HG03565 (cell line): ENCODE measurements at regions not wholly inside any gene's neighbourhood (a gene's known extent, or its start where the extent isn't known, plus 50 kb on each side); places are given as distances from the start of the nearest gene placed in this dataset.

Experiments
- ATAC-seq: cut with Tn5 transposase; IDR thresholded peaks from one replicate; pipeline ENCODE4 v1.9.1; 2021; ENCODE audit warnings: mild to moderate bottlenecking, moderate library complexity; ENCODE audit not compliant: unreplicated experiment

- no peak for ATAC-seq
Observed at GRCh38 chr5:13569090-13569715, 375.3 kb downstream of the DNAH5 start.

DNA sequence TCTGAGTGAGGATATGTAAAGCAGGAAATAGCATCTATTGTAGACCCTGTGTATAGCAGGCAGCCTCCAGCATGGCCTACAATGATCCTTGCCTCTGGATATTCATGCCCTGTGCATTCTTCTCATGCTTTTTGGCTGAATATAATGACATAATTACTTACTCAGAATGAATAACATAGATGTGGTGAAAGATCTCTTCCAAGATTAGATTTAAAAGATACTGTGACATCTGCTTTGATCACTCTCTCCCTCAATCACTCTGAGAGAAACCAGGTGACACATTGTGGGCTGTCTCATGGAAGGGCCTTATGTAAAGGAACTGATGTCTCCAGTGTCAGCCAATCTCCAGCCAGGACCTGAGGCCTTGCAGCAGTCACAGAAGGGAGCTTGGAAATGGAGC is 376.7 kb downstream of the DNAH5 start:
- no peak for ATAC-seq

GRCh38 chr5:13566871-13567339 is 377.6 kb downstream of the DNAH5 start:
- no peak for ATAC-seq

GRCh38 chr5:13558408-13558807 is 386.1 kb downstream of the DNAH5 start:
- ATAC-seq, result no peak

DNA sequence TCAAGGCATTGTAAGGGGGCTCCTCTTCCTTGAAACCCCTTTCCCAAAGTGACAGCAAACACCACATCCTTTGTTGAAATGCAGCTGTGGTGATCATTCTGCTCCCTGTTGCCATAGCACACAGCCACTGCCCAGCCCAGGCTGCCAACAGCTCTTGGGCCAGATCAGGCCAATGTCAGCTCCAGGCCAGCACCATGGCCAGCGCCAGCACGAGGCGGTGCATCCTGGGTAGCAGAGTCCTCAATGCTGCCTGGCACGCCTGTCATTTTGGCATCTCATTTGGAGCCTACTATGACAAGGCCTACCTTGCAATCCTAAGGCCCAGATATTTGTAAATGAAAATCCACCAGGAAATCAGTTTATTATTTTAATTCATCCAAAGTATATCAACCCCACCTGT is 390.6 kb downstream of the DNAH5 start:
- no peak for ATAC-seq

DNA sequence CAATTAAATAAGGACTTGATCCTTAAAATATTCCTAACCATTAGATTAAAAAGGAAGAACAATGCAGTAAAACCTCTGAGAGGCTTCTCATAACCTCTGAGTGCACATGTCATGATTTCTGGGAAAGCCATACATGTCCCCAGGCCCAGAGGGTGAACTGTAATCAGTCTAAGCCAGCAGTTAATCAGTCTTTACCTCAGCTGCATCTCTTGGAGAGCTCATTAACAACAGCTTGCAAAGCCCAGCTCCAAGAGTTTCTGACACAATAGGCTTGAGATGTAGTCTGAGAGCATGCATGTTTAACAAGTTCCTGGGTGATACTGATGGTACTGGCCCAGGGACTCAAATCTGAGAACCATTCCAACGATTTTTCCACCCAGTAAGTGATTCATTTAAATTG is 392.1 kb downstream of the DNAH5 start:
- ATAC-seq, result no peak

- no peak for ATAC-seq
Observed at GRCh38 chr5:13551645-13552044, 392.8 kb downstream of the DNAH5 start.

GRCh38 chr5:13540168-13540750 is 404.2 kb downstream of the DNAH5 start:
- no peak for ATAC-seq

DNA sequence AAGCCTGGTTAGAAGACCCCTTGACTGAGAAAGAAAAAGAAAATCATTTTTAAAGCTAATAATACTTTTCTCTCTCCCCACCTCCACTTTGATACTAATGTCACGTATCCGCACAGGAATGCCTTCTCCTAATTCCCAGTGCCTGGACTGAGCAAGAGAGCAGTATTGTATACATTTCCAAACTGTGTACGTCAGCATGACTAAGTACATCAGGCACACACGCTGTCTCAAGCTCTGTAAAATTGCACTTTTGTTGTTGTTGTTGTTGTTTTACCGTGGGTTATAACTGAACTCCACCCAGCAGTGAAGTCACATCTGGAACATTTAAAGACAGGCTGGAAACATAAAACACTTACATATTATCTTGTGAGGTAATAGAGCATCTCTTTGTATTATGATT is 407.6 kb downstream of the DNAH5 start:
- no peak for ATAC-seq

- ATAC-seq, result no peak
Observed at GRCh38 chr5:13533833-13534232, 410.7 kb downstream of the DNAH5 start.

GRCh38 chr5:13529300-13529699 is 415.2 kb downstream of the DNAH5 start:
- ATAC-seq, result no peak

- no peak for ATAC-seq
Observed at GRCh38 chr5:13524936-13525335, 419.6 kb downstream of the DNAH5 start.

DNA sequence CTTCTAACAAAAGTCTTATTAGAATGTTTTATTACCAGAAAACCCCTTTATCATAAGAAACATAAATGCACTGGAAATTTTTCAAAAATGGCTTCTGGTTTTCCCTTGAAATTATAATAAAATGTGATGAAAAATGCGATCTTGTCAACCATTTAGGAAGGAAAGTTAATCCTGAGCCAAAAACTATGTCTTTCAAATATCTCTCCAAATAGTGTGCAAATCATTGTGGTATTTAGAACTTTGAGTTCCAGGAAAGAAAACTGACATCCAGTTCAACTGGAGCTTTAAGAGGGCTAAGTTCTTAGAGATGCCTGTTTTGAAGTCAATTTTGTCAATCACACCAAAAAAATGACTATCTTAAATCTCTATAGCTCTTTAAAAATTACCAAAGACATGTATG is 425.4 kb downstream of the DNAH5 start:
- ATAC-seq, result no peak

GRCh38 chr5:13516195-13516594 is 428.3 kb downstream of the DNAH5 start:
- ATAC-seq, result no peak

DNA sequence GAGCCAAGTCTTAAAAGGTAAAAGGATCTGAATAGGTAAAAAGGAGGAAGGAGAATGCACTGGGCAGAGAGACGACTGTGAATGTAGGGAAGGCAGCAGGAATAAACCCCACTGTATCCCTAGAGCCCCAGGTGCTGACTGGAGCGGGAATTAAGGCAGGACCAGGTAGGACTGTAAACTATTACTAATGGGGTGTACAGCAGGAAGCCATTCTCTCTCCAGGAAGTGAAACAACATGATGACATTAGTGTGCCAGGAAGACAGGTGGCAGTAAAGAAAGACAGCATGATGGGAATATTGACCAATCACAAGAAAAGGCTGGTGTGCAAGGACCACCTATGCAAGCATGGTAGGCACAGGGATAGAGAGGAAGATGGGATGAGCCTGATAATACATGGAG is 433.0 kb downstream of the DNAH5 start:
- no peak for ATAC-seq

GRCh38 chr5:13510616-13511015 is 433.9 kb downstream of the DNAH5 start:
- ATAC-seq, result no peak

DNA sequence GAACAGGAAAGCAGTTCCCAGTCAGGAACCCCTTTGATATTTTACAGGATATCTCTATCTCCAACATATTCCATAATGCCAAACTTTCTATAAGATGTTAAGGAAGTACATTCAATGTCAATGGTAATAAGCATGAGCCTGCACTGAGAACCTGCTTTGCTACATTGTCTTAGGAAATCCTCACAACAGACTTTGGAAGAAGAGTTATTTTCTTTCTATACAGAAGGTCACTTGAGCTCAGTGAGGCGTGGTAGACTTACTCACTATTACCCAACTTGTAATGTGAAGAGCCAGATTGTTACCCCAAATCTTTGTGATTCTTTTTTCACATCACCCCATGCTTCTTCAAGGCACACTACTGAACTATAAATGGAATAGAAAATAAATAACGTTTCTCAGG is 435.9 kb downstream of the DNAH5 start:
- no peak for ATAC-seq

DNA sequence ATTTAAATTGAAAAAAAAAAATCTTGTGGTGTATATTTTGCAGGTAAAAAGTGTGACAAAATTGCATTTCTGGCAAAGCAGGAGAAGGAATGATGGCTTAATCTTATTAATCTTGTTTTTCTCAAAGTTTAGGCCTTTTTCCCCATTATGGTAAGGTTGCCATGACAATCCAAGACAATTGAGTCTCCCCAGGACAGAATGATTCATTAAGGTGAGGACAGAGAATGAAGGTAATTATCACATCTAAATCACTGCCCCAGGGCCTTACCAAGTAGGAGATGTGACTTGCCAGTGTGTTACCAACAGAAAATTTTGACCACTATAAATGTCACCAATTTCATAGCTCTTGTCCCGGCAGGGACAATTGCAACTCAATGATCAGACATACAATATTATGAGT is 439.2 kb downstream of the DNAH5 start:
- ATAC-seq, result no peak

- no peak for ATAC-seq
Observed at GRCh38 chr5:13503017-13503416, 441.5 kb downstream of the DNAH5 start.

DNA sequence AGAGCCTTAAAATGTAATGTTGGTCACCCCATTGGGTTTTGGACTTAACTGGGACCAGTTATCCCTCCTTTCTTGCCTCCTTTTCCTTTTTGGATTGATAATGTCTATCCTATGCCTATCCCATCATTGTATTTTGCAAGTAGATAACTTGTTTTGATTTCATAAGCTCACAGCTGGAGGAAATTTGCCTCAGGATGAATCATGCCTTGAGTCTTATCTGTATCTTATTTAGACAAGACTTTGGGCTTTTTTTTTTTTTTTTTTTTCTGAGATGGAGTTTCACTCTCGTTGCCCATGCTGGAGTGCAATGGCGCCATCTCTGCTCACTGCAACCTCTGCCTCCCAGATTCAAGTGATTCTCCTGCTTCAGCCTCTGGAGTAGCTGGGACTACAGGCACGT is 443.3 kb downstream of the DNAH5 start:
- no peak for ATAC-seq

- ATAC-seq, result no peak
Observed at GRCh38 chr5:13498279-13498678, 446.2 kb downstream of the DNAH5 start.

- no peak for ATAC-seq
Observed at GRCh38 chr5:13488254-13488931, 456.1 kb downstream of the DNAH5 start.
